RWPE2 (cell line): ENCODE measurements at regions not wholly inside any gene's neighbourhood (a gene's known extent, or its start where the extent isn't known, plus 50 kb on each side); places are given as distances from the start of the nearest gene placed in this dataset.

Experiments used
- ATAC-seq: fragments of 200-7000 bp; cut with Tn5 transposase; 3 replicates; pipeline ENCODE4 v1.9.1; 2021; ENCODE audit warnings: low read depth
- DNase-seq: peaks from one replicate; pipeline ENCODE4 v3.0.0-alpha.2; 2020; ENCODE audit warnings: low spot score
- H3K27ac ChIP-seq: fragments of 450-650 bp; 2 replicates; pipeline ENCODE4 v1.5.1; 2017; ENCODE audit warnings: mild to moderate bottlenecking; ENCODE audit not compliant: poor library complexity, severe bottlenecking
- H3K27me3 ChIP-seq: fragments of 250-450 bp; sonication (Bioruptor Pico); 2 replicates; pipeline ENCODE4 v1.5.1; 2021; ENCODE audit warnings: mild to moderate bottlenecking, moderate library complexity; ENCODE audit not compliant: insufficient read depth, poor library complexity, severe bottlenecking
- H3K36me3 ChIP-seq: fragments of 250-450 bp; sonication (Bioruptor Pico); 2 replicates; pipeline ENCODE4 v1.5.1; 2020; ENCODE audit warnings: low read depth, mild to moderate bottlenecking, moderate library complexity
- H3K4me1 ChIP-seq: fragments of 250-450 bp; sonication (Bioruptor Pico); 2 replicates; pipeline ENCODE4 v1.5.1; 2021; ENCODE audit warnings: mild to moderate bottlenecking, moderate library complexity; ENCODE audit not compliant: insufficient read depth, poor library complexity, severe bottlenecking
- H3K4me3 ChIP-seq: fragments of 250-450 bp; sonication (Bioruptor Pico); 2 replicates; pipeline ENCODE4 v1.5.1; 2021; ENCODE audit warnings: mild to moderate bottlenecking, moderate library complexity; ENCODE audit not compliant: severe bottlenecking
- H3K9me3 ChIP-seq: fragments of 250-450 bp; sonication (Bioruptor Pico); 2 replicates; pipeline ENCODE4 v1.5.1; 2021; ENCODE audit warnings: mild to moderate bottlenecking, moderate library complexity; ENCODE audit not compliant: severe bottlenecking
- CTCF ChIP-seq: fragments of 450-650 bp; IDR thresholded peaks from one replicate; pipeline ENCODE4 v1.5.1; 2017; ENCODE audit warnings: mild to moderate bottlenecking, moderate library complexity; ENCODE audit not compliant: poor library complexity, severe bottlenecking

- Histone ChIP-seq H3K4me1 (peaks cover 13% of the 10 kb centered on the region), H3K27me3 (no peaks in the 10 kb centered on the region), H3K36me3 (peaks cover 3% of the 10 kb centered on the region; the same call in 1 of the 2 replicates), H3K27ac (no peak overlapping the region), H3K9me3 (no peaks in the 10 kb centered on the region), H3K4me3 (no peak overlapping the region)
- TF ChIP-seq CTCF, result no peak
- no peak for DNase-seq
- no peak for ATAC-seq
Measured at GRCh38 chr14:71645656-71646055, 286.6 kb upstream of the RGS6 start.

DNA sequence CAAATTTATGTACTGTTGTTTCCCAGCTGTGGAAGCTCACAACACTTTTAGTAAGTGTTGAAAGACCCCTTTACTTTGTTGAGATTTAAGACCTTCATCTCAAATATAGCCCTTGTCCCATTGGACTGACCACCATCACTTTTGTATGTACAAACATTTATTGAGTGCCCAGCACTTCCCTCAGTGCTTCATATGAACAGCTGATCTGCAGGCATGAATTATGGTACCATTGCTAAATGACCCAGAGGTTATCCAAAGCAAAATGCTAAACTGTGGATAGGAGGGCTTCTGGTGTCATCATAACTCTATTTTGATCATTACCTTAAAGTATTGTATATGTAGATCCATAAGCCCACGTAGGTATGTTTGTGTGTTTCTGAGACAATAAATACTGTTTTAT lies 285.7 kb upstream of the RGS6 start:
- no peaks in the 10 kb centered on the region for H3K27me3 ChIP-seq

GRCh38 chr14:71647086-71647784 lies 285.0 kb upstream of the RGS6 start:
- Histone ChIP-seq H3K9me3 (no peaks in the 10 kb centered on the region), H3K27ac (no peak overlapping the region), H3K4me1 (peaks cover 21% of the 10 kb centered on the region), H3K36me3 (peaks cover 15% of the 10 kb centered on the region), H3K27me3 (no peaks in the 10 kb centered on the region), H3K4me3 (no peak overlapping the region)
- no peak for DNase-seq
- TF ChIP-seq CTCF, result no peak
- peak; percentile 82 for ATAC-seq

More for the DNA sequence above, 285.7 kb upstream of the RGS6 start:
- peaks cover 21% of the 10 kb centered on the region for H3K4me1 ChIP-seq
- DNase-seq, result no peak
- no peak overlapping the region for H3K4me3 ChIP-seq
- no peak for ATAC-seq
- H3K36me3 ChIP-seq, result peaks cover 8% of the 10 kb centered on the region
- H3K27ac ChIP-seq, result no peak overlapping the region
- TF ChIP-seq CTCF, result no peak
- no peaks in the 10 kb centered on the region for H3K9me3 ChIP-seq

- no peaks in the 10 kb centered on the region for H3K27me3 ChIP-seq
- no peak for DNase-seq
- no peak for TF ChIP-seq CTCF
- no peaks in the 10 kb centered on the region for H3K9me3 ChIP-seq
- H3K4me1 ChIP-seq, result peaks cover 21% of the 10 kb centered on the region
- H3K36me3 ChIP-seq, result peaks cover 29% of the 10 kb centered on the region
- no peak overlapping the region for H3K4me3 ChIP-seq
- ATAC-seq, result no peak
- H3K27ac ChIP-seq, result no peak overlapping the region
Measured at GRCh38 chr14:71648725-71649124, 283.5 kb upstream of the RGS6 start.

GRCh38 chr14:71650187-71650755 lies 282.0 kb upstream of the RGS6 start:
- H3K4me3 ChIP-seq, result no peak overlapping the region
- DNase-seq (no peak), ATAC-seq (no peak)
- H3K27ac ChIP-seq, result no peak overlapping the region
- H3K4me1 ChIP-seq, result peaks cover 25% of the 10 kb centered on the region
- no peak for TF ChIP-seq CTCF
- no peaks in the 10 kb centered on the region for H3K27me3 ChIP-seq
- H3K36me3 ChIP-seq, result peaks cover 29% of the 10 kb centered on the region
- no peaks in the 10 kb centered on the region for H3K9me3 ChIP-seq
